A549 (cell line): ENCODE measurements at regions not wholly inside any gene's neighbourhood (a gene's known extent, or its start where the extent isn't known, plus 50 kb on each side); places are given as distances from the start of the nearest gene placed in this dataset.

Source experiments
- BHLHE40 ChIP-seq: IDR thresholded peaks from 2 replicates; pipeline ENCODE4 v1.6.1; 2012; ENCODE audit warnings: low read depth, low read length, inconsistent platforms
- ESRRA ChIP-seq: fragments of 150-350 bp; IDR thresholded peaks from 2 replicates; pipeline ENCODE4 v1.6.1; 2014; ENCODE audit warnings: mild to moderate bottlenecking, low read length, borderline replicate concordance
- HDAC2 ChIP-seq: fragments of 200-600 bp; sonication (generic); IDR thresholded peaks from 2 replicates; pipeline ENCODE4 v1.6.1; 2016
- MAFK ChIP-seq: fragments of 450-650 bp; IDR thresholded peaks from 2 replicates; pipeline ENCODE4 v1.6.1; 2014; ENCODE audit not compliant: partially characterized antibody
- NR3C1 ChIP-seq: fragments of >200 bp; sonication (Bioruptor Twin); formaldehyde crosslinking; IDR thresholded peaks from 3 replicates; pipeline ENCODE4 v1.6.1; 2017
- SMC3 ChIP-seq: fragments of >200 bp; sonication (Bioruptor Twin); formaldehyde crosslinking; IDR thresholded peaks from 3 replicates; pipeline ENCODE4 v1.6.1; 2018; ENCODE audit warnings: inconsistent platforms
- TF ChIP-seq, protein P1 (sequence below): fragments of 200-600 bp; sonication (generic); IDR thresholded peaks from 2 replicates; pipeline ENCODE4 v1.6.1; 2016; ENCODE audit warnings: antibody characterized with exemption, mild to moderate bottlenecking, moderate library complexity
- TF ChIP-seq, protein P2 (sequence below): fragments of >200 bp; sonication (Bioruptor Twin); formaldehyde crosslinking; IDR thresholded peaks from 3 replicates; pipeline ENCODE4 v1.5.1; 2016
- TF ChIP-seq, protein P3 (sequence below): fragments of 250-450 bp; sonication (Bioruptor Pico); IDR thresholded peaks from 2 replicates; pipeline ENCODE4 v1.5.0; 2020; ENCODE audit warnings: low read depth, mild to moderate bottlenecking, moderate library complexity

DNA sequence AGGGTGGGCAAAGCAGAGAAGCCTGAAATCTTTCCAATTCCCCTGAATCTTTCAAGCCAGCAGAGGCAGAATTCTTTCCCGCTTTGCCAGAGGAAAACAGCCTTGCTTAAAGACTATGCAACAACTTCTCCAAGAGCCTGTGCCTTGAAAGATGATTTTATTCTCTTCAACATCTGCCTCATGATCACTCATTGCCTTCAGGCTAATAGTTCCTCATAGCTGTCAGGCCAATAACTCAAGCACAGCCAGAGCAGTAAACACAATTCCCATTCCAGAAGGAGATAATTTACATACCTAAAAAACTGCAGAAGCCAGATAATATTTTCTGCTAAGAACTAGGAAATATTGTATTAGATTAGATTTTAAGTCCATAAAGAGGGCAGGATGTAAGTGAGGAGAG is 92.3 kb upstream of the PUM3 start:
- TF ChIP-seq ESRRA (no peak), HDAC2 (no peak), NR3C1 (no peak), SMC3 (no peak), BHLHE40 (no peak), MAFK (no peak)
- TF ChIP-seq, protein P1, sequence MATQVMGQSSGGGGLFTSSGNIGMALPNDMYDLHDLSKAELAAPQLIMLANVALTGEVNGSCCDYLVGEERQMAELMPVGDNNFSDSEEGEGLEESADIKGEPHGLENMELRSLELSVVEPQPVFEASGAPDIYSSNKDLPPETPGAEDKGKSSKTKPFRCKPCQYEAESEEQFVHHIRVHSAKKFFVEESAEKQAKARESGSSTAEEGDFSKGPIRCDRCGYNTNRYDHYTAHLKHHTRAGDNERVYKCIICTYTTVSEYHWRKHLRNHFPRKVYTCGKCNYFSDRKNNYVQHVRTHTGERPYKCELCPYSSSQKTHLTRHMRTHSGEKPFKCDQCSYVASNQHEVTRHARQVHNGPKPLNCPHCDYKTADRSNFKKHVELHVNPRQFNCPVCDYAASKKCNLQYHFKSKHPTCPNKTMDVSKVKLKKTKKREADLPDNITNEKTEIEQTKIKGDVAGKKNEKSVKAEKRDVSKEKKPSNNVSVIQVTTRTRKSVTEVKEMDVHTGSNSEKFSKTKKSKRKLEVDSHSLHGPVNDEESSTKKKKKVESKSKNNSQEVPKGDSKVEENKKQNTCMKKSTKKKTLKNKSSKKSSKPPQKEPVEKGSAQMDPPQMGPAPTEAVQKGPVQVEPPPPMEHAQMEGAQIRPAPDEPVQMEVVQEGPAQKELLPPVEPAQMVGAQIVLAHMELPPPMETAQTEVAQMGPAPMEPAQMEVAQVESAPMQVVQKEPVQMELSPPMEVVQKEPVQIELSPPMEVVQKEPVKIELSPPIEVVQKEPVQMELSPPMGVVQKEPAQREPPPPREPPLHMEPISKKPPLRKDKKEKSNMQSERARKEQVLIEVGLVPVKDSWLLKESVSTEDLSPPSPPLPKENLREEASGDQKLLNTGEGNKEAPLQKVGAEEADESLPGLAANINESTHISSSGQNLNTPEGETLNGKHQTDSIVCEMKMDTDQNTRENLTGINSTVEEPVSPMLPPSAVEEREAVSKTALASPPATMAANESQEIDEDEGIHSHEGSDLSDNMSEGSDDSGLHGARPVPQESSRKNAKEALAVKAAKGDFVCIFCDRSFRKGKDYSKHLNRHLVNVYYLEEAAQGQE: no peak
- TF ChIP-seq, protein P2, sequence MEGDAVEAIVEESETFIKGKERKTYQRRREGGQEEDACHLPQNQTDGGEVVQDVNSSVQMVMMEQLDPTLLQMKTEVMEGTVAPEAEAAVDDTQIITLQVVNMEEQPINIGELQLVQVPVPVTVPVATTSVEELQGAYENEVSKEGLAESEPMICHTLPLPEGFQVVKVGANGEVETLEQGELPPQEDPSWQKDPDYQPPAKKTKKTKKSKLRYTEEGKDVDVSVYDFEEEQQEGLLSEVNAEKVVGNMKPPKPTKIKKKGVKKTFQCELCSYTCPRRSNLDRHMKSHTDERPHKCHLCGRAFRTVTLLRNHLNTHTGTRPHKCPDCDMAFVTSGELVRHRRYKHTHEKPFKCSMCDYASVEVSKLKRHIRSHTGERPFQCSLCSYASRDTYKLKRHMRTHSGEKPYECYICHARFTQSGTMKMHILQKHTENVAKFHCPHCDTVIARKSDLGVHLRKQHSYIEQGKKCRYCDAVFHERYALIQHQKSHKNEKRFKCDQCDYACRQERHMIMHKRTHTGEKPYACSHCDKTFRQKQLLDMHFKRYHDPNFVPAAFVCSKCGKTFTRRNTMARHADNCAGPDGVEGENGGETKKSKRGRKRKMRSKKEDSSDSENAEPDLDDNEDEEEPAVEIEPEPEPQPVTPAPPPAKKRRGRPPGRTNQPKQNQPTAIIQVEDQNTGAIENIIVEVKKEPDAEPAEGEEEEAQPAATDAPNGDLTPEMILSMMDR: no peak
- TF ChIP-seq, protein P3, sequence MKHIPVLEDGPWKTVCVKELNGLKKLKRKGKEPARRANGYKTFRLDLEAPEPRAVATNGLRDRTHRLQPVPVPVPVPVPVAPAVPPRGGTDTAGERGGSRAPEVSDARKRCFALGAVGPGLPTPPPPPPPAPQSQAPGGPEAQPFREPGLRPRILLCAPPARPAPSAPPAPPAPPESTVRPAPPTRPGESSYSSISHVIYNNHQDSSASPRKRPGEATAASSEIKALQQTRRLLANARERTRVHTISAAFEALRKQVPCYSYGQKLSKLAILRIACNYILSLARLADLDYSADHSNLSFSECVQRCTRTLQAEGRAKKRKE: no peak
